A673 (cell line): ENCODE measurements at regions not wholly inside any gene's neighbourhood (a gene's known extent, or its start where the extent isn't known, plus 50 kb on each side); places are given as distances from the start of the nearest gene placed in this dataset.

Source experiments
- BruUV-seq: library from RNA; stranded (reverse); fragments of 400-500 nt; replicated peaks from 2 replicates; lab custom pipeline; 2021; lab: Mats Ljungman, UMichigan
- CTCF ChIA-PET: fragments of 300-600 bp; sonication (Branson Sonifier 250); formaldehyde crosslinking; loops from one replicate; lab custom pipeline; 2022; ENCODE audit warnings: antibody characterized with exemption; lab: Charles Lee
- POLR2A ChIA-PET: fragments of 300-600 bp; sonication (Branson Sonifier 250); formaldehyde crosslinking; loops from one replicate; lab custom pipeline; 2022; ENCODE audit warnings: antibody characterized with exemption; ENCODE audit not compliant: low non-redundant PET; lab: Charles Lee
- DNase-seq: peaks from one replicate; pipeline ENCODE4 v3.0.0-alpha.2; 2015; ENCODE audit warnings: low spot score
- H3K27ac ChIP-seq: fragments of 200-600 bp; sonication (generic); 2 replicates; pipeline ENCODE4 v1.5.1; 2016; ENCODE audit warnings: mixed run types, low read depth, mild to moderate bottlenecking, mixed read lengths, antibody characterized with exemption, low read length; ENCODE audit not compliant: poor library complexity, severe bottlenecking
- H3K27me3 ChIP-seq: fragments of 200-600 bp; sonication (generic); replicated peaks from 2 replicates; pipeline ENCODE4 v1.6.1; 2017; ENCODE audit warnings: mixed run types, low read depth, mild to moderate bottlenecking, mixed read lengths, antibody characterized with exemption, low read length; ENCODE audit not compliant: insufficient read depth, poor library complexity
- H3K36me3 ChIP-seq: fragments of 200-600 bp; sonication (generic); 2 replicates; pipeline ENCODE4 v1.6.1; 2016; ENCODE audit warnings: mixed run types, mild to moderate bottlenecking, mixed read lengths, antibody characterized with exemption, low read length; ENCODE audit not compliant: insufficient read depth, poor library complexity, severe bottlenecking
- H3K4me1 ChIP-seq: fragments of 200-600 bp; sonication (generic); 2 replicates; pipeline ENCODE4 v1.6.1; 2017; ENCODE audit warnings: mixed run types, mild to moderate bottlenecking, mixed read lengths, antibody characterized with exemption, low read length; ENCODE audit not compliant: insufficient read depth, poor library complexity, severe bottlenecking
- H3K4me3 ChIP-seq: fragments of 200-600 bp; sonication (generic); 2 replicates; pipeline ENCODE4 v1.5.1; 2016; ENCODE audit warnings: low read depth, mixed run types, mild to moderate bottlenecking, mixed read lengths, low read length; ENCODE audit not compliant: poor library complexity, severe bottlenecking
- H3K9me3 ChIP-seq: fragments of 200-600 bp; sonication (generic); 2 replicates; pipeline ENCODE4 v1.6.1; 2016; ENCODE audit warnings: mixed run types, low read depth, mild to moderate bottlenecking, mixed read lengths, antibody characterized with exemption, low read length; ENCODE audit not compliant: poor library complexity, severe bottlenecking
- CTCF ChIP-seq: fragments of 300-800, 200-600 bp; sonication (generic); conservative IDR thresholded peaks from 2 replicates; pipeline ENCODE4 v1.5.1; 2017; ENCODE audit warnings: low read depth, mild to moderate bottlenecking, antibody characterized with exemption, low read length, moderate library complexity, mixed read lengths
- EZH2 ChIP-seq: fragments of 200-600 bp; sonication (generic); IDR thresholded peaks from 2 replicates; pipeline ENCODE4 v1.6.1; 2017; ENCODE audit warnings: borderline replicate concordance, low read depth, mild to moderate bottlenecking, mixed read lengths, antibody characterized with exemption, low read length; ENCODE audit not compliant: poor library complexity, severe bottlenecking
- intact Hi-C: fragments of 100-400 bp; cut with micrococcal nuclease; formaldehyde crosslinking; loops from one replicate; pipeline ENCODE4 v1.10.0; 2022; ENCODE audit not compliant: unreplicated experiment

GRCh38 chr13:94936633-94937032, 224.3 kb upstream of the SOX21 start:
- BruUV-seq, result no TSS peak
- Histone ChIP-seq H3K4me3 (no peak overlapping the region), H3K27ac (no peak overlapping the region), H3K9me3 (no peaks in the 10 kb centered on the region), H3K36me3 (no peaks in the 10 kb centered on the region), H3K4me1 (no peaks in the 10 kb centered on the region), H3K27me3 (no peaks in the 10 kb centered on the region)
- TF ChIP-seq CTCF (no peak), EZH2 (no peak)
- intact Hi-C loops, result no loop called here
- ChIA-PET POLR2A (no interaction called here), CTCF (no interaction called here)
- no peak for DNase-seq

- BruUV-seq, result no TSS peak
- no peak for TF ChIP-seq CTCF
- TF ChIP-seq EZH2, result no peak
- DNase-seq, result no peak
- Histone ChIP-seq H3K4me3 (no peak overlapping the region), H3K9me3 (no peaks in the 10 kb centered on the region), H3K36me3 (no peaks in the 10 kb centered on the region), H3K27me3 (no peaks in the 10 kb centered on the region), H3K4me1 (no peaks in the 10 kb centered on the region), H3K27ac (no peak overlapping the region)
- POLR2A ChIA-PET, result no interaction called here
- intact Hi-C loops, result no loop called here
- CTCF ChIA-PET, result no interaction called here
Measured at GRCh38 chr13:94933936-94934335, 221.6 kb upstream of the SOX21 start.

- intact Hi-C loops, result no loop called here
- DNase-seq, result no peak
- TF ChIP-seq EZH2, result no peak
- no peak for TF ChIP-seq CTCF
- H3K36me3 ChIP-seq, result no peaks in the 10 kb centered on the region
- H3K9me3 ChIP-seq, result no peaks in the 10 kb centered on the region
- H3K27ac ChIP-seq, result no peak overlapping the region
- no TSS peak for BruUV-seq
- H3K4me1 ChIP-seq, result no peaks in the 10 kb centered on the region
- ChIA-PET POLR2A (no interaction called here), CTCF (no interaction called here)
- H3K27me3 ChIP-seq, result no peaks in the 10 kb centered on the region
- H3K4me3 ChIP-seq, result no peak overlapping the region
Measured at GRCh38 chr13:94933230-94933751, 220.9 kb upstream of the SOX21 start.
